ENCODE measurements at regions not wholly inside any gene's neighbourhood (a gene's known extent, or its start where the extent isn't known, plus 50 kb on each side); places are given as distances from the start of the nearest gene placed in this dataset.

- Histone ChIP-seq H3K27ac (ENCODE audit: low read depth, low read length) (no peak overlapping the region), H3K9me3 (ENCODE audit: control insufficient read depth in 1 of 2, insufficient read depth in 1 of 2, low read depth in 1 of 2, low read length in 2 of 2) (no peaks in the 10 kb centered on the region), H3K36me3 (ENCODE audit: control insufficient read depth in 1 of 2, insufficient read depth in 2 of 2, low read length in 2 of 2) (no peaks in the 10 kb centered on the region), H4K20me1 (ENCODE audit: insufficient read depth) (no peaks in the 10 kb centered on the region), H3K4me1 (ENCODE audit: control insufficient read depth in 1 of 2, insufficient read depth in 2 of 2, low read length in 2 of 2) (peaks cover 0 to 5% of the 10 kb centered on the region in 2 experiments; a peak in 1 of 4 replicates), H3K4me3 (replicated peaks in 1 of 2; ENCODE audit: low read depth in 1 of 2, low read length in 2 of 2) (no peak overlapping the region), H3K27me3 (ENCODE audit: insufficient read depth, low read length) (no peaks in the 10 kb centered on the region), H3K9ac (ENCODE audit: low read length) (no peak overlapping the region), H2AFZ (ENCODE audit: low read depth, low read length, poor library complexity, severe bottlenecking) (no peak overlapping the region), H3K4me2 (ENCODE audit: low read length) (no peak overlapping the region), H3K79me2 (ENCODE audit: insufficient read depth, low read length) (no peaks in the 10 kb centered on the region), H3K9me2 (ENCODE audit: insufficient read depth) (no peaks in the 10 kb centered on the region)
- intact Hi-C loops (cut with micrococcal nuclease): no loop called here
- no peak for ATAC-seq
- DNase-seq (ENCODE audit: low read depth, low spot score): no peak
- POLR2A ChIA-PET: no interaction called here
- TF ChIP-seq POLR2A (IDR thresholded peaks at IDR 0.05; ENCODE audit: borderline replicate concordance, extremely low read depth, insufficient read depth, insufficient read length) (no peak), ATF3 (IDR thresholded peaks at IDR 0.05) (no peak), REST (IDR thresholded peaks at IDR 0.05; ENCODE audit: low read depth) (no peak), ZNF274 (IDR thresholded peaks at IDR 0.05; ENCODE audit: low read depth, low read length) (no peak), CEBPB (IDR thresholded peaks at IDR 0.05; ENCODE audit: low read depth) (no peak), EZH2phosphoT487 (IDR thresholded peaks at IDR 0.05; ENCODE audit: borderline replicate concordance) (no peak), SIN3A (IDR thresholded peaks at IDR 0.05; ENCODE audit: low read depth) (no peak), EZH2 (IDR thresholded peaks at IDR 0.05) (no peak), ELF1 (IDR thresholded peaks at IDR 0.05; ENCODE audit: borderline replicate concordance, low read depth) (no peak), MAX (IDR thresholded peaks at IDR 0.05) (no peak), SRF (IDR thresholded peaks at IDR 0.05; ENCODE audit: low read depth) (no peak)
- RAD21 ChIA-PET (ENCODE audit: low non-redundant PET in 1 of 2, low total read pairs in 2 of 2, uncharacterized antibody in 2 of 2, unreplicated experiment in 2 of 2): no interaction called here
- CTCF ChIA-PET: no interaction called here
- no TSS peak for BruUV-seq (replicated peaks)
Measured at GRCh38 chr1:193549081-193549480, 362.7 kb upstream of the B3GALT2 start.

Data from HCT116 (cell line).